Loucy (cell line): ENCODE measurements at regions not wholly inside any gene's neighbourhood (a gene's known extent, or its start where the extent isn't known, plus 50 kb on each side); places are given as distances from the start of the nearest gene placed in this dataset.

Experiments
- CTCF ChIP-seq: fragments of 200-600 bp; sonication (generic); conservative IDR thresholded peaks from 2 replicates; pipeline ENCODE4 v1.5.1; 2014; ENCODE audit warnings: mild to moderate bottlenecking, antibody characterized with exemption, low read length
- EZH2phosphoT487 ChIP-seq: fragments of 200-600 bp; IDR thresholded peaks from 2 replicates; pipeline ENCODE4 v1.6.1; 2018; ENCODE audit warnings: antibody characterized with exemption, mild to moderate bottlenecking, moderate library complexity, borderline replicate concordance

- TF ChIP-seq CTCF (peak; percentile 80), EZH2phosphoT487 (no peak)
Observed at GRCh38 chr11:116224154-116224888, 548.5 kb downstream of the BUD13 start.
